Mucosa of descending colon (tissue), 3 donors: ENCODE measurements at regions not wholly inside any gene's neighbourhood (a gene's known extent, or its start where the extent isn't known, plus 50 kb on each side); places are given as distances from the start of the nearest gene placed in this dataset.

Experiments used
- ATAC-seq: fragments of 200-7000 bp; cut with Tn5 transposase; one replicate; pipeline ENCODE4 v1.9.1; 2020; ENCODE audit warnings: mild to moderate bottlenecking, moderate library complexity
- DNase-seq, 3 donors: peaks; one replicate each; pipeline ENCODE4 v3.0.0-alpha.2; 2020
- H3K36me3 ChIP-seq: fragments of 200-600 bp; one replicate; pipeline ENCODE4 v1.8.0; 2021; ENCODE audit warnings: low read depth, mild to moderate bottlenecking
- H3K4me1 ChIP-seq: fragments of 200-600 bp; one replicate; pipeline ENCODE4 v1.8.0; 2021; ENCODE audit warnings: low read depth, mild to moderate bottlenecking
- H3K4me3 ChIP-seq: fragments of 200-600 bp; one replicate; pipeline ENCODE4 v1.8.0; 2021; ENCODE audit warnings: mild to moderate bottlenecking
- H3K9me3 ChIP-seq: fragments of 200-600 bp; one replicate; pipeline ENCODE4 v1.8.0; 2021; ENCODE audit warnings: mild to moderate bottlenecking
- CTCF ChIP-seq: fragments of 200-600 bp; IDR thresholded peaks from one replicate; pipeline ENCODE4 v1.8.0; 2022; ENCODE audit warnings: antibody characterized with exemption, mild to moderate bottlenecking
- intact Hi-C, 2 donors: fragments of 100-400 bp; cut with DNase I in 1 of 2; cut with micrococcal nuclease in 1 of 2; formaldehyde crosslinking; loops; one replicate each; pipeline versions ENCODE4 v1.11.0 to v1.11.1; 2022; cut with DNase I, micrococcal nuclease
- donor health status: DM: no; HTN: no; CAD: no; lungs with moderate emphysema.
- donor health status: DM: no; HTN: no; CAD: no.
- donor health status: DM: no; HTN: yes; CAD: no.

DNA sequence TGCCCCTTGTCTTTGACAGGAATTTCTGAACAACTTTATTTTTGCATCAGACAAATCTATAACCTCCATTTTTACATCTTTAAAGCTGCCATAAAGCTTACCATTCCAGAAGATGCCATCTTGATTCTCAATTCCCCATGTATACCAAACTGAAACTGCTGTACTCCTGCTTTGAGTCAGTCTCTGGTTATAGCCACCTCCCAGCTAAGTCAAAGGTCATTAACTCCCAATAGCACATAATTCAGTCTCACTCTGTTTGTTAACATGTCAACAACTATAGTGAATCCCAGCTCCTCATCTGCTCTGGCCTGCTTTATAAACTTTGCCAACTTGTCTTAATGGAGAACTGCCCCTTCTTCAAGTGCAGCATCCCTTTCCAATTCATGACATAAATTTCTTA is 343.6 kb downstream of the FRK start:
- no peaks in the 10 kb centered on the region for H3K36me3 ChIP-seq

DNA sequence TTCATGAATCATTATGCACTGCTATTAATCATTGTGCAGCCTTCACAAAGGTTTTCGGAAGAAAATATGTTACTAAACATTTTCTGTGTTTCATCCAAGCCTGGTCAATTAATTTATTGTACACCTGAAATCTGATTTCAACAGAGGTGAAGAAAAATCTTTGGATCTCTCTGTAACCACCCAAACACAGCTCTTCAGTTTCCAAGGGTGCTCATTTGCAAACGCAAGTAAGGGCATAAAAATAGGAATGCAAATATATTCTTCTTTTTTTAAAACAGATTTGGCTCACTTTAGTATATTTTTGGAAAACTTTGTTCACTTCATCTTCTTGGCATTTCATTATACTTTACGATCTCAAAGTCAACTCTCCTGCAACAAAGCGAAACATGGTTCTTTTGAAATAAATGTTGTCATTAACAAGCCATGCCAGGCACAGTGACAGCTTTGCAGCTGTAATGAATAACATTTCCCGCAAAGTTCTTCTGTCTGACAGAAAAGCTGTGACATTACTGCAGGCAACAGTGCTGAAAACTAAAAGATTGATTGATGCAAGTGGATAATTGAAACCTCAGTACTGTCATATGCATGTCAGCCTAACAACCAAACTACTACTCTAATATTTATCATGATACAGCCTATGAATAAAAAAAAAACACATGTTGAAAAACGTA is 348.3 kb downstream of the FRK start:
- no peaks in the 10 kb centered on the region for H3K9me3 ChIP-seq
- no peak for DNase-seq
- intact Hi-C loops, result no loop called here
- no peak for TF ChIP-seq CTCF
- ATAC-seq, result no peak
- H3K4me3 ChIP-seq, result no peak overlapping the region
- no peaks in the 10 kb centered on the region for H3K36me3 ChIP-seq
- H3K4me1 ChIP-seq, result no peaks in the 10 kb centered on the region

More for the DNA sequence above, 343.6 kb downstream of the FRK start:
- no peak for TF ChIP-seq CTCF
- H3K9me3 ChIP-seq, result no peaks in the 10 kb centered on the region
- H3K4me1 ChIP-seq, result no peaks in the 10 kb centered on the region
- DNase-seq (no peak), ATAC-seq (no peak)
- intact Hi-C loops, result no loop called here
- no peak overlapping the region for H3K4me3 ChIP-seq

GRCh38 chr6:115708850-115709249 is 351.8 kb downstream of the FRK start:
- no peaks in the 10 kb centered on the region for H3K4me1 ChIP-seq
- DNase-seq (no peak), ATAC-seq (no peak)
- H3K9me3 ChIP-seq, result no peaks in the 10 kb centered on the region
- no peak overlapping the region for H3K4me3 ChIP-seq
- no peak for TF ChIP-seq CTCF
- no peaks in the 10 kb centered on the region for H3K36me3 ChIP-seq
- intact Hi-C loops, result no loop called here

DNA sequence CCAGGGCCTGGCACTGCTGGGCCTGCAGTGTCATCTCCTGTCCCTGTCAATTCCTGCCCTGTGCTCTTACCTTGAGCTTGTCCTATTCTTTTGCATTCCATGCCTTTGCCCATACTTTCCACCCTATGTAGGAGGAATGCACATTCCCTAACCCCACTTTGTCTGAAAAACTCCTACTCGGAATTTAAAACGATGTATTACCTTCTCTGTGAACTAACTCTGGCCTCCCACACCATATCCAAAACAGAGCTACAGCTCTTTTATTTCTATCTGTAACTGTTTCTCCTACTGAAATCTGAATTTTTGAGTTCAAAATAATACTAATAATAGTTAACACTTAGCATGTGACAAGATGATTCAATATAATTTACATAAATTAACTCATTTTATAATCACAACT is 353.7 kb downstream of the FRK start:
- Histone ChIP-seq H3K4me1 (no peaks in the 10 kb centered on the region), H3K36me3 (no peaks in the 10 kb centered on the region), H3K4me3 (no peak overlapping the region), H3K9me3 (peaks cover 7% of the 10 kb centered on the region)
- no peak for TF ChIP-seq CTCF
- intact Hi-C loops, result no loop called here
- DNase-seq (no peak), ATAC-seq (no peak)

DNA sequence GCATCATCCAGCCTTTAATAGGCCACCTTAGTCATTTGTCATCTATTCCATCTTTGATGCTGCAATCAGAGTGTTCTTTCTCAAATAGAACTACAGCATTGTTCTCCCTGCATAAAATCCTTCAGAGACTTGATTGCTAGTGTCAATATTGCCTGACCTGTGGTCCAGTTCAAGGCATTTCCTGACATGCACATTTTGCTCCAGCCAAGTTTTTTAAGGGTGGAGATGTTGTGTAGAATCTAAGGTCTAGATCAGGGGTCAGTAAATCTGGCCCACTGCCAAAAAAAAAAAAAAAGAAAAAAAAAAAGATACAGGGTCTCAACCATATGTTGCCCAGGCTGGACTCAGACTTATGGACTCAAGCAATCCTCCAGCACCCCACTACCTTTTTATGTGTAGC is 354.4 kb downstream of the FRK start:
- Histone ChIP-seq H3K4me1 (no peaks in the 10 kb centered on the region), H3K9me3 (peaks cover 7% of the 10 kb centered on the region), H3K36me3 (no peaks in the 10 kb centered on the region), H3K4me3 (no peak overlapping the region)
- intact Hi-C loops, result no loop called here
- DNase-seq (no peak), ATAC-seq (no peak)
- TF ChIP-seq CTCF, result no peak

- Histone ChIP-seq H3K9me3 (peaks cover 7% of the 10 kb centered on the region), H3K36me3 (no peaks in the 10 kb centered on the region), H3K4me1 (no peaks in the 10 kb centered on the region), H3K4me3 (no peak overlapping the region)
- intact Hi-C loops, result no loop called here
- no peak for TF ChIP-seq CTCF
- no peak for ATAC-seq
- DNase-seq, result no peak
These were observed 356.7 kb downstream of the FRK start for GRCh38 chr6:115704028-115704427.
